ENCODE measurements at regions not wholly inside any gene's neighbourhood (a gene's known extent, or its start where the extent isn't known, plus 50 kb on each side); places are given as distances from the start of the nearest gene placed in this dataset.

GRCh38 chr3:43876648-43877047 lies 185.9 kb downstream of the ABHD5 start:
- peaks cover 7% of the 10 kb centered on the region; the same call in 1 of the 2 replicates for H3K4me1 ChIP-seq (ENCODE audit: insufficient read depth, low read length)
- H4K91ac ChIP-seq (ENCODE audit: insufficient read length, low read depth, low read length) = no peak overlapping the region

More at GRCh38 chr3:43876648-43877047, 185.9 kb downstream of the ABHD5 start:
- Histone ChIP-seq H4K5ac (ENCODE audit: insufficient read length, low read depth, low read length) (no peak overlapping the region), H3K4me2 (ENCODE audit: insufficient read depth, insufficient read length, low read length) (no peak overlapping the region), H2BK20ac (ENCODE audit: low read depth, low read length, poor library complexity, severe bottlenecking) (no peak overlapping the region), H2BK12ac (ENCODE audit: insufficient read length, low read depth, low read length) (no peak overlapping the region), H3K4ac (ENCODE audit: low read depth, low read length) (no peak overlapping the region), H2BK120ac (ENCODE audit: low read depth, low read length, poor library complexity, severe bottlenecking) (no peak overlapping the region), H4K20me1 (ENCODE audit: control insufficient read depth, insufficient read depth, insufficient read length) (no peaks in the 10 kb centered on the region), H3K9ac (ENCODE audit: extremely low read depth, insufficient read length, low read length) (no peak overlapping the region), H3K27me3 (ENCODE audit: insufficient read depth, low read length) (no peaks in the 10 kb centered on the region), H3K23ac (ENCODE audit: insufficient read length, low read depth, low read length) (no peak overlapping the region), H3K14ac (ENCODE audit: insufficient read depth, low read length) (no peak overlapping the region), H2BK15ac (ENCODE audit: low read depth, low read length) (no peak overlapping the region), H3K18ac (ENCODE audit: insufficient read length, low read depth, low read length) (no peak overlapping the region), H3K23me2 (ENCODE audit: insufficient read length, low read depth, low read length, poor library complexity, severe bottlenecking) (no peaks in the 10 kb centered on the region), H4K8ac (replicated peaks; ENCODE audit: insufficient read length, low read depth, low read length) (no peak overlapping the region), H3K9me3 (ENCODE audit: control insufficient read depth, low read depth, low read length) (no peaks in the 10 kb centered on the region), H3T11ph (ENCODE audit: low read length) (no peak overlapping the region), H3K79me1 (ENCODE audit: insufficient read depth, low read depth, low read length, poor library complexity, severe bottlenecking) (no peaks in the 10 kb centered on the region), H3K56ac (ENCODE audit: insufficient read length, low read depth, low read length) (no peak overlapping the region), H2AK5ac (ENCODE audit: insufficient read length, low read length) (no peak overlapping the region), H2AFZ (ENCODE audit: low read length) (no peak overlapping the region), H2BK5ac (ENCODE audit: insufficient read length, low read length) (no peak overlapping the region), H3K79me2 (ENCODE audit: insufficient read depth, low read length) (no peaks in the 10 kb centered on the region), H3K27ac (ENCODE audit: insufficient read length, low read depth, low read length) (no peak overlapping the region)
- no peak overlapping the region for H3K27ac Mint-ChIP-seq
- DNase-seq = no peak
- peaks cover 3% of the 10 kb centered on the region for H3K27me3 Mint-ChIP-seq (ENCODE audit: low read depth)
- WGBS (ENCODE audit: extremely low coverage, insufficient read length, low lambda C conversion rate) = no CpG with 5 or more reads among the region's 2 CpGs
- peaks cover 2 to 3% of the 10 kb centered on the region in 2 experiments; a peak in 2 of 5 replicates for H3K9me3 Mint-ChIP-seq
- no peak overlapping the region for H3K4me3 Mint-ChIP-seq
- H3K36me3 Mint-ChIP-seq (ENCODE audit: insufficient read depth in 1 of 3, low read depth in 3 of 3) = peaks cover 0 to 4% (median 0%) of the 10 kb centered on the region in 3 experiments; a peak in 1 of 7 replicates
- peaks cover 40 to 57% of the 10 kb centered on the region in 2 experiments for H3K4me1 Mint-ChIP-seq
- TF ChIP-seq, protein P1, sequence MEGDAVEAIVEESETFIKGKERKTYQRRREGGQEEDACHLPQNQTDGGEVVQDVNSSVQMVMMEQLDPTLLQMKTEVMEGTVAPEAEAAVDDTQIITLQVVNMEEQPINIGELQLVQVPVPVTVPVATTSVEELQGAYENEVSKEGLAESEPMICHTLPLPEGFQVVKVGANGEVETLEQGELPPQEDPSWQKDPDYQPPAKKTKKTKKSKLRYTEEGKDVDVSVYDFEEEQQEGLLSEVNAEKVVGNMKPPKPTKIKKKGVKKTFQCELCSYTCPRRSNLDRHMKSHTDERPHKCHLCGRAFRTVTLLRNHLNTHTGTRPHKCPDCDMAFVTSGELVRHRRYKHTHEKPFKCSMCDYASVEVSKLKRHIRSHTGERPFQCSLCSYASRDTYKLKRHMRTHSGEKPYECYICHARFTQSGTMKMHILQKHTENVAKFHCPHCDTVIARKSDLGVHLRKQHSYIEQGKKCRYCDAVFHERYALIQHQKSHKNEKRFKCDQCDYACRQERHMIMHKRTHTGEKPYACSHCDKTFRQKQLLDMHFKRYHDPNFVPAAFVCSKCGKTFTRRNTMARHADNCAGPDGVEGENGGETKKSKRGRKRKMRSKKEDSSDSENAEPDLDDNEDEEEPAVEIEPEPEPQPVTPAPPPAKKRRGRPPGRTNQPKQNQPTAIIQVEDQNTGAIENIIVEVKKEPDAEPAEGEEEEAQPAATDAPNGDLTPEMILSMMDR (conservative IDR thresholded peaks at IDR 0.05) = no peak

Data from H9 (cell line).